IPS DF 19.7 (cell line): ENCODE measurements at regions not wholly inside any gene's neighbourhood (a gene's known extent, or its start where the extent isn't known, plus 50 kb on each side); places are given as distances from the start of the nearest gene placed in this dataset.
"Not testable (repeated sequence)": the region's sequence is repeated elsewhere in the genome, so short reads cannot be mapped to it uniquely, and the experiment has no call there.

Experiments
- DNase-seq: peaks from one replicate; pipeline ENCODE4 v3.0.0-alpha.2; 2013; ENCODE audit warnings: low read depth, low spot score

- DNase-seq, result no peak
Measured at GRCh38 chr2:167752734-167753133, 494.7 kb downstream of the STK39 start.

- no peak for DNase-seq
Measured at GRCh38 chr2:167750675-167751074, 496.7 kb downstream of the STK39 start.

GRCh38 chr2:167749660-167750059 is 497.7 kb downstream of the STK39 start:
- DNase-seq, result no peak

GRCh38 chr2:167749016-167749415 is 498.4 kb downstream of the STK39 start:
- DNase-seq, result no peak

GRCh38 chr2:167748536-167748935 is 498.9 kb downstream of the STK39 start:
- no peak for DNase-seq

GRCh38 chr2:167745667-167746066 is 501.7 kb downstream of the STK39 start:
- DNase-seq, result no peak

- not testable (repeated sequence) for DNase-seq
Measured at GRCh38 chr2:167739921-167740320, 507.5 kb downstream of the STK39 start.

GRCh38 chr2:167733747-167734146 is 513.6 kb downstream of the STK39 start:
- no peak for DNase-seq

- DNase-seq, result no peak
Measured at GRCh38 chr2:167732326-167732725, 515.1 kb downstream of the STK39 start.

GRCh38 chr2:167729911-167730310 is 517.5 kb downstream of the STK39 start:
- no peak for DNase-seq

GRCh38 chr2:167726788-167727187 is 520.6 kb downstream of the STK39 start:
- no peak for DNase-seq

- no peak for DNase-seq
Measured at GRCh38 chr2:167721593-167721992, 525.8 kb downstream of the STK39 start.

GRCh38 chr2:167719410-167719809 is 528.0 kb downstream of the STK39 start:
- no peak for DNase-seq

GRCh38 chr2:167718560-167718959 is 528.8 kb downstream of the STK39 start:
- no peak for DNase-seq

- DNase-seq, result no peak
Measured at GRCh38 chr2:167715932-167716331, 531.5 kb downstream of the STK39 start.

- not testable (repeated sequence) for DNase-seq
Measured at GRCh38 chr2:167715498-167715897, 531.9 kb downstream of the STK39 start.

GRCh38 chr2:167712275-167712674 is 535.1 kb downstream of the STK39 start:
- no peak for DNase-seq

- DNase-seq, result no peak
Measured at GRCh38 chr2:167708998-167709397, 538.4 kb downstream of the STK39 start.

GRCh38 chr2:167706800-167707199 is 540.6 kb downstream of the STK39 start:
- no peak for DNase-seq

GRCh38 chr2:167703441-167703840 is 544.0 kb downstream of the STK39 start:
- DNase-seq, result no peak

GRCh38 chr2:167702227-167702626 is 545.2 kb downstream of the STK39 start:
- DNase-seq, result no peak

GRCh38 chr2:167701651-167702050 is 545.7 kb downstream of the STK39 start:
- no peak for DNase-seq

- no peak for DNase-seq
Measured at GRCh38 chr2:167697948-167698347, 549.4 kb downstream of the STK39 start.

GRCh38 chr2:167697194-167697593 is 550.2 kb downstream of the STK39 start:
- peak; percentile 25 for DNase-seq

GRCh38 chr2:167692936-167693335 is 554.5 kb downstream of the STK39 start:
- DNase-seq, result no peak
